GM06990 (cell line): ENCODE measurements at regions not wholly inside any gene's neighbourhood (a gene's known extent, or its start where the extent isn't known, plus 50 kb on each side); places are given as distances from the start of the nearest gene placed in this dataset.

ENCODE experiments used
- DNase-seq: peaks from one replicate; pipeline ENCODE4 v3.0.0-alpha.2; 2011; ENCODE audit not compliant: insufficient read length; ENCODE audit errors: extremely low read depth
- H3K27me3 ChIP-seq: replicated peaks from 2 replicates; pipeline ENCODE4 v1.6.0; 2011; ENCODE audit warnings: low read length; ENCODE audit not compliant: control insufficient read depth, insufficient read depth
- H3K36me3 ChIP-seq: 2 replicates; pipeline ENCODE4 v1.5.1; 2011; ENCODE audit warnings: low read length; ENCODE audit not compliant: control insufficient read depth, insufficient read depth
- H3K4me3 ChIP-seq: replicated peaks from 2 replicates; pipeline ENCODE4 v1.5.1; 2011; ENCODE audit warnings: low read depth, mild to moderate bottlenecking, control low read depth, low read length
- CTCF ChIP-seq: IDR thresholded peaks from 2 replicates; pipeline ENCODE4 v1.5.1; 2011; ENCODE audit warnings: low read length, control low read depth, mild to moderate bottlenecking, inconsistent platforms; ENCODE audit not compliant: insufficient read depth, poor library complexity, severe bottlenecking

GRCh38 chr12:131591136-131591535, 119.8 kb upstream of the SFSWAP start:
- Histone ChIP-seq H3K27me3 (no peaks in the 10 kb centered on the region), H3K36me3 (no peaks in the 10 kb centered on the region), H3K4me3 (no peak overlapping the region)
- TF ChIP-seq CTCF: no peak
- DNase-seq: no peak

GRCh38 chr12:131591714-131592709, 118.9 kb upstream of the SFSWAP start:
- DNase-seq: no peak
- H3K27me3 ChIP-seq: no peaks in the 10 kb centered on the region
- no peak for TF ChIP-seq CTCF
- H3K4me3 ChIP-seq: no peak overlapping the region
- H3K36me3 ChIP-seq: no peaks in the 10 kb centered on the region

GRCh38 chr12:131592972-131593371, 117.9 kb upstream of the SFSWAP start:
- DNase-seq: peak; percentile 76
- no peak for TF ChIP-seq CTCF
- Histone ChIP-seq H3K4me3 (no peak overlapping the region), H3K36me3 (no peaks in the 10 kb centered on the region), H3K27me3 (no peaks in the 10 kb centered on the region)

- Histone ChIP-seq H3K27me3 (no peaks in the 10 kb centered on the region), H3K36me3 (no peaks in the 10 kb centered on the region), H3K4me3 (no peak overlapping the region)
- no peak for TF ChIP-seq CTCF
- DNase-seq: no peak
Observed at GRCh38 chr12:131593406-131593805, 117.5 kb upstream of the SFSWAP start.

GRCh38 chr12:131596115-131596514, 114.8 kb upstream of the SFSWAP start:
- H3K36me3 ChIP-seq: no peaks in the 10 kb centered on the region
- no peaks in the 10 kb centered on the region for H3K27me3 ChIP-seq
- TF ChIP-seq CTCF: no peak
- DNase-seq: no peak
- no peak overlapping the region for H3K4me3 ChIP-seq
